Lower leg skin (tissue), 4 donors: ENCODE measurements at regions not wholly inside any gene's neighbourhood (a gene's known extent, or its start where the extent isn't known, plus 50 kb on each side); places are given as distances from the start of the nearest gene placed in this dataset.
"Not testable (repeated sequence)": the region's sequence is repeated elsewhere in the genome, so short reads cannot be mapped to it uniquely, and the experiment has no call there.

ENCODE experiments used
- DNase-seq, 2 donors: peaks; one replicate each; pipeline ENCODE4 v3.0.0-alpha.2; 2019; ENCODE audit warnings: low spot score in 2 of 2
- H3K4me3 ChIP-seq: fragments of 200-600 bp; sonication (generic); 2 replicates; pipeline ENCODE4 v1.5.1; 2017; ENCODE audit warnings: mild to moderate bottlenecking, low read depth; ENCODE audit not compliant: poor library complexity, severe bottlenecking
- CTCF ChIP-seq, 3 donors: fragments of 450-650 bp; IDR thresholded peaks; one replicate each; pipeline ENCODE4 v1.5.1; 2016; ENCODE audit warnings: antibody characterized with exemption in 3 of 3, mild to moderate bottlenecking in 3 of 3, moderate library complexity in 2 of 3
- POLR2A ChIP-seq, 2 donors: fragments of 450-650 bp; IDR thresholded peaks; one replicate each; pipeline ENCODE4 v1.6.1; 2016 to 2017; ENCODE audit warnings: antibody characterized with exemption in 2 of 2, mild to moderate bottlenecking in 1 of 2, moderate library complexity in 1 of 2
- WGBS, 2 donors: methylation state at CpG; one replicate each; pipeline ENCODE4 v1.1.5; 2018; 5-methylcytosine and 5-hydroxymethylcytosine counted together
- intact Hi-C: fragments of 100-400 bp; cut with DNase I; formaldehyde crosslinking; loops from one replicate; pipeline ENCODE4 v1.15.0; 2023; ENCODE audit warnings: low total_unique reads

- DNase-seq: no peak
- 62 to 66% methylated on average over 3 of the region's 3 CpGs for WGBS, 2 donors
- H3K4me3 ChIP-seq: no peak overlapping the region
- TF ChIP-seq CTCF (IDR thresholded peaks at IDR 0.05): no peak
- no peak for TF ChIP-seq POLR2A (IDR thresholded peaks at IDR 0.05)
- intact Hi-C loops: no loop called here
Measured at GRCh38 chr3:153545471-153545870, 383.4 kb downstream of the RAP2B start.

- 66 to 70% methylated on average over 1 of the region's 1 CpG for WGBS, 2 donors
- no peak for DNase-seq
- TF ChIP-seq POLR2A (IDR thresholded peaks at IDR 0.05): no peak
- TF ChIP-seq CTCF (IDR thresholded peaks at IDR 0.05): no peak
- no peak overlapping the region for H3K4me3 ChIP-seq
- intact Hi-C loops: no loop called here
Measured at GRCh38 chr3:153547970-153548369, 385.9 kb downstream of the RAP2B start.

GRCh38 chr3:153549686-153550085 lies 387.7 kb downstream of the RAP2B start:
- intact Hi-C loops, H3K4me3 ChIP-seq, DNase-seq: not testable (repeated sequence)

- DNase-seq: no peak
- TF ChIP-seq CTCF (IDR thresholded peaks at IDR 0.05) (no peak), POLR2A (IDR thresholded peaks at IDR 0.05) (no peak)
- intact Hi-C loops: no loop called here
- 82 to 84% methylated on average over 4 of the region's 4 CpGs for WGBS, 2 donors
- no peak overlapping the region for H3K4me3 ChIP-seq
Measured at GRCh38 chr3:153551536-153552285, 389.7 kb downstream of the RAP2B start.

- 53 to 68% methylated on average over 11 of the region's 11 CpGs for WGBS, 2 donors
- intact Hi-C loops: no loop called here
- DNase-seq: no peak
- no peak overlapping the region for H3K4me3 ChIP-seq
- TF ChIP-seq POLR2A (IDR thresholded peaks at IDR 0.05): no peak
- no peak for TF ChIP-seq CTCF (IDR thresholded peaks at IDR 0.05)
Measured at GRCh38 chr3:153552887-153553604, 391.0 kb downstream of the RAP2B start.

- intact Hi-C loops: no loop called here
- H3K4me3 ChIP-seq: no peak overlapping the region
- WGBS, 2 donors: 56 to 58% methylated on average over 2 of the region's 2 CpGs
- no peak for DNase-seq
- TF ChIP-seq POLR2A (IDR thresholded peaks at IDR 0.05) (no peak), CTCF (IDR thresholded peaks at IDR 0.05) (no peak)
Measured at GRCh38 chr3:153553605-153553945, 391.5 kb downstream of the RAP2B start.
